ENCODE measurements at regions not wholly inside any gene's neighbourhood (a gene's known extent, or its start where the extent isn't known, plus 50 kb on each side); places are given as distances from the start of the nearest gene placed in this dataset.
"Not testable (repeated sequence)": the region's sequence is repeated elsewhere in the genome, so short reads cannot be mapped to it uniquely, and the experiment has no call there.

GRCh38 chr1:192463661-192464060 lies 111.9 kb upstream of the RGS1 start:
- H3K9me3 ChIP-seq (ENCODE audit: insufficient read depth, low read length) = no peaks in the 10 kb centered on the region
- H3K27me3 ChIP-seq (ENCODE audit: low read depth, low read length) = no peaks in the 10 kb centered on the region
- no peaks in the 10 kb centered on the region for H3K36me3 ChIP-seq (replicated peaks; ENCODE audit: low read depth, low read length)
- H3K27ac ChIP-seq (ENCODE audit: low read length) = no peak overlapping the region
- H3K4me1 ChIP-seq (ENCODE audit: low read length) = peaks cover 7% of the 10 kb centered on the region
- H4K20me1 ChIP-seq (ENCODE audit: insufficient read depth, low read length) = no peaks in the 10 kb centered on the region
- H3K4me2 ChIP-seq (ENCODE audit: low read length) = peak overlapping the region; percentile 10; the same call in 1 of the 2 replicates
- no peak overlapping the region for H3K4me3 ChIP-seq (ENCODE audit: low read length)
- TF ChIP-seq CTCF (IDR thresholded peaks at IDR 0.05; ENCODE audit: low read depth, low read length) (no peak), EZH2phosphoT487 (IDR thresholded peaks at IDR 0.05; ENCODE audit: low read depth) (no peak)
- no peak overlapping the region for H2AFZ ChIP-seq (ENCODE audit: low read depth, low read length)
- no peaks in the 10 kb centered on the region for H3K79me2 ChIP-seq (ENCODE audit: low read length)
- no peak overlapping the region for H3K9ac ChIP-seq (ENCODE audit: low read length)

GRCh38 chr1:192465221-192465620 lies 110.4 kb upstream of the RGS1 start:
- H3K27me3 ChIP-seq (ENCODE audit: low read depth, low read length); H3K4me2 ChIP-seq (ENCODE audit: low read length); H3K36me3 ChIP-seq (replicated peaks; ENCODE audit: low read depth, low read length); H3K4me3 ChIP-seq (ENCODE audit: low read length); H3K9ac ChIP-seq (ENCODE audit: low read length); H3K27ac ChIP-seq (ENCODE audit: low read length); H4K20me1 ChIP-seq (ENCODE audit: insufficient read depth, low read length); H3K9me3 ChIP-seq (ENCODE audit: insufficient read depth, low read length); H3K79me2 ChIP-seq (ENCODE audit: low read length); H3K4me1 ChIP-seq (ENCODE audit: low read length); H2AFZ ChIP-seq (ENCODE audit: low read depth, low read length): not testable (repeated sequence)

GRCh38 chr1:192474080-192474683 lies 101.4 kb upstream of the RGS1 start:
- no peaks in the 10 kb centered on the region for H3K36me3 ChIP-seq (replicated peaks; ENCODE audit: low read depth, low read length)
- H2AFZ ChIP-seq (ENCODE audit: low read depth, low read length) = peak overlapping the region; percentile 32
- H3K27me3 ChIP-seq (ENCODE audit: low read depth, low read length) = peaks cover 16% of the 10 kb centered on the region
- TF ChIP-seq CTCF (IDR thresholded peaks at IDR 0.05; ENCODE audit: low read depth, low read length) = peak; percentile 84
- no peak for TF ChIP-seq EZH2phosphoT487 (IDR thresholded peaks at IDR 0.05; ENCODE audit: low read depth)
- no peak overlapping the region for H3K9ac ChIP-seq (ENCODE audit: low read length)
- H3K4me1 ChIP-seq (ENCODE audit: low read length) = peaks cover 17% of the 10 kb centered on the region
- H3K4me3 ChIP-seq (ENCODE audit: low read length) = peak overlapping the region; percentile 19; the same call in 1 of the 2 replicates
- no peaks in the 10 kb centered on the region for H3K79me2 ChIP-seq (ENCODE audit: low read length)
- H4K20me1 ChIP-seq (ENCODE audit: insufficient read depth, low read length) = no peaks in the 10 kb centered on the region
- no peaks in the 10 kb centered on the region for H3K9me3 ChIP-seq (ENCODE audit: insufficient read depth, low read length)
- H3K4me2 ChIP-seq (ENCODE audit: low read length) = peak overlapping the region; percentile 47
- no peak overlapping the region for H3K27ac ChIP-seq (ENCODE audit: low read length)

- no peaks in the 10 kb centered on the region for H3K9me3 ChIP-seq (ENCODE audit: insufficient read depth, low read length)
- H4K20me1 ChIP-seq (ENCODE audit: insufficient read depth, low read length) = no peaks in the 10 kb centered on the region
- TF ChIP-seq CTCF (IDR thresholded peaks at IDR 0.05; ENCODE audit: low read depth, low read length) = no peak
- no peak for TF ChIP-seq EZH2phosphoT487 (IDR thresholded peaks at IDR 0.05; ENCODE audit: low read depth)
- H2AFZ ChIP-seq (ENCODE audit: low read depth, low read length) = no peak overlapping the region
- H3K36me3 ChIP-seq (replicated peaks; ENCODE audit: low read depth, low read length) = no peaks in the 10 kb centered on the region
- peaks cover 16% of the 10 kb centered on the region for H3K27me3 ChIP-seq (ENCODE audit: low read depth, low read length)
- H3K4me2 ChIP-seq (ENCODE audit: low read length) = no peak overlapping the region
- H3K4me1 ChIP-seq (ENCODE audit: low read length) = peaks cover 17% of the 10 kb centered on the region
- no peak overlapping the region for H3K4me3 ChIP-seq (ENCODE audit: low read length)
- H3K9ac ChIP-seq (ENCODE audit: low read length) = no peak overlapping the region
- H3K79me2 ChIP-seq (ENCODE audit: low read length) = no peaks in the 10 kb centered on the region
- no peak overlapping the region for H3K27ac ChIP-seq (ENCODE audit: low read length)
Measured at GRCh38 chr1:192475329-192475728, 100.2 kb upstream of the RGS1 start.

Data from OCI-LY3 (cell line).